Osteoblast (primary cell): ENCODE measurements at regions not wholly inside any gene's neighbourhood (a gene's known extent, or its start where the extent isn't known, plus 50 kb on each side); places are given as distances from the start of the nearest gene placed in this dataset.

Experiments used
- DNase-seq: peaks from one replicate; pipeline ENCODE4 v3.0.0; 2011; ENCODE audit warnings: low spot score, mixed read lengths; ENCODE audit not compliant: insufficient read length; ENCODE audit errors: missing footprints
- H2AFZ ChIP-seq: 2 replicates; pipeline ENCODE4 v1.6.0; 2011; ENCODE audit warnings: mild to moderate bottlenecking, low read length
- H3K27ac ChIP-seq: 2 replicates; pipeline ENCODE4 v1.5.1; 2011; ENCODE audit warnings: mild to moderate bottlenecking, low read depth, low read length, moderate library complexity
- H3K27me3 ChIP-seq: 2 replicates; pipeline ENCODE4 v1.6.0; 2012; ENCODE audit warnings: mild to moderate bottlenecking, control low read depth, inconsistent platforms, low read length, moderate library complexity; ENCODE audit not compliant: insufficient read depth
- H3K36me3 ChIP-seq: 2 replicates; pipeline ENCODE4 v1.5.1; 2011; ENCODE audit warnings: mild to moderate bottlenecking, low read length, control low read depth, moderate library complexity; ENCODE audit not compliant: insufficient read depth
- H3K4me1 ChIP-seq: 2 replicates; pipeline ENCODE4 v1.5.1; 2011; ENCODE audit warnings: mild to moderate bottlenecking, low read length, control low read depth, moderate library complexity; ENCODE audit not compliant: insufficient read depth
- H3K4me2 ChIP-seq: 2 replicates; pipeline ENCODE4 v1.6.0; 2011; ENCODE audit warnings: mild to moderate bottlenecking, low read length; ENCODE audit not compliant: insufficient read depth
- H3K4me3 ChIP-seq: fragments of 200-600 bp; sonication (generic); 3 replicates; pipeline ENCODE4 v1.5.1; 2012; ENCODE audit warnings: mild to moderate bottlenecking, low read length, inconsistent platforms; ENCODE audit not compliant: insufficient read depth
- H3K79me2 ChIP-seq: 2 replicates; pipeline ENCODE4 v1.6.0; 2012; ENCODE audit warnings: mild to moderate bottlenecking, low read length, control low read depth, inconsistent platforms; ENCODE audit not compliant: insufficient read depth
- H3K9me3 ChIP-seq: 2 replicates; pipeline ENCODE4 v1.5.1; 2011; ENCODE audit warnings: low read depth, low read length, control low read depth
- H4K20me1 ChIP-seq: 2 replicates; pipeline ENCODE4 v1.6.0; 2012; ENCODE audit warnings: mild to moderate bottlenecking, low read length, control low read depth; ENCODE audit not compliant: insufficient read depth
- TF ChIP-seq, protein P1 (sequence below): IDR thresholded peaks from 2 replicates; pipeline ENCODE4 v1.5.1; 2011; ENCODE audit warnings: mild to moderate bottlenecking, low read depth, low read length, moderate library complexity; ENCODE audit errors: extremely low read depth

GRCh38 chr5:105453216-105453807, 1890.7 kb upstream of the NUDT12 start:
- no peak for DNase-seq
- no peak overlapping the region for H3K4me2 ChIP-seq
- no peaks in the 10 kb centered on the region for H3K27me3 ChIP-seq
- no peaks in the 10 kb centered on the region for H4K20me1 ChIP-seq
- no peaks in the 10 kb centered on the region for H3K4me1 ChIP-seq
- no peak overlapping the region for H2AFZ ChIP-seq
- H3K4me3 ChIP-seq, result no peak overlapping the region
- H3K9me3 ChIP-seq, result no peaks in the 10 kb centered on the region
- H3K79me2 ChIP-seq, result no peaks in the 10 kb centered on the region
- H3K27ac ChIP-seq, result no peak overlapping the region
- TF ChIP-seq, protein P1, sequence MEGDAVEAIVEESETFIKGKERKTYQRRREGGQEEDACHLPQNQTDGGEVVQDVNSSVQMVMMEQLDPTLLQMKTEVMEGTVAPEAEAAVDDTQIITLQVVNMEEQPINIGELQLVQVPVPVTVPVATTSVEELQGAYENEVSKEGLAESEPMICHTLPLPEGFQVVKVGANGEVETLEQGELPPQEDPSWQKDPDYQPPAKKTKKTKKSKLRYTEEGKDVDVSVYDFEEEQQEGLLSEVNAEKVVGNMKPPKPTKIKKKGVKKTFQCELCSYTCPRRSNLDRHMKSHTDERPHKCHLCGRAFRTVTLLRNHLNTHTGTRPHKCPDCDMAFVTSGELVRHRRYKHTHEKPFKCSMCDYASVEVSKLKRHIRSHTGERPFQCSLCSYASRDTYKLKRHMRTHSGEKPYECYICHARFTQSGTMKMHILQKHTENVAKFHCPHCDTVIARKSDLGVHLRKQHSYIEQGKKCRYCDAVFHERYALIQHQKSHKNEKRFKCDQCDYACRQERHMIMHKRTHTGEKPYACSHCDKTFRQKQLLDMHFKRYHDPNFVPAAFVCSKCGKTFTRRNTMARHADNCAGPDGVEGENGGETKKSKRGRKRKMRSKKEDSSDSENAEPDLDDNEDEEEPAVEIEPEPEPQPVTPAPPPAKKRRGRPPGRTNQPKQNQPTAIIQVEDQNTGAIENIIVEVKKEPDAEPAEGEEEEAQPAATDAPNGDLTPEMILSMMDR, result no peak
- no peaks in the 10 kb centered on the region for H3K36me3 ChIP-seq

- Histone ChIP-seq H3K79me2 (no peaks in the 10 kb centered on the region), H3K9me3 (no peaks in the 10 kb centered on the region), H3K4me2 (no peak overlapping the region), H2AFZ (no peak overlapping the region), H4K20me1 (no peaks in the 10 kb centered on the region), H3K4me3 (no peak overlapping the region), H3K36me3 (no peaks in the 10 kb centered on the region), H3K27me3 (no peaks in the 10 kb centered on the region), H3K27ac (no peak overlapping the region), H3K4me1 (no peaks in the 10 kb centered on the region)
- no peak for DNase-seq
- TF ChIP-seq, protein P1, result no peak
Observed at GRCh38 chr5:105448271-105448670, 1885.7 kb upstream of the NUDT12 start.

GRCh38 chr5:105430516-105430915, 1867.9 kb upstream of the NUDT12 start:
- Histone ChIP-seq H3K9me3 (no peaks in the 10 kb centered on the region), H3K27me3 (no peaks in the 10 kb centered on the region), H3K27ac (no peak overlapping the region), H3K36me3 (no peaks in the 10 kb centered on the region), H3K4me1 (no peaks in the 10 kb centered on the region), H3K4me2 (no peak overlapping the region), H3K4me3 (no peak overlapping the region), H3K79me2 (no peaks in the 10 kb centered on the region), H2AFZ (no peak overlapping the region), H4K20me1 (no peaks in the 10 kb centered on the region)
- DNase-seq, result no peak
- TF ChIP-seq, protein P1, result no peak

GRCh38 chr5:105428451-105429380, 1866.1 kb upstream of the NUDT12 start:
- Histone ChIP-seq H2AFZ (no peak overlapping the region), H4K20me1 (no peaks in the 10 kb centered on the region)
- TF ChIP-seq, protein P1, result no peak

More at GRCh38 chr5:105428451-105429380, 1866.1 kb upstream of the NUDT12 start:
- Histone ChIP-seq H3K4me1 (no peaks in the 10 kb centered on the region), H3K27me3 (no peaks in the 10 kb centered on the region), H3K27ac (no peak overlapping the region), H3K36me3 (no peaks in the 10 kb centered on the region), H3K4me2 (no peak overlapping the region), H3K4me3 (no peak overlapping the region), H3K79me2 (no peaks in the 10 kb centered on the region), H3K9me3 (no peaks in the 10 kb centered on the region)
- no peak for DNase-seq
